SK-N-SH (cell line): ENCODE measurements at regions not wholly inside any gene's neighbourhood (a gene's known extent, or its start where the extent isn't known, plus 50 kb on each side); places are given as distances from the start of the nearest gene placed in this dataset.

Source experiments
- CTCF ChIA-PET: fragments of 300-600, 350-600 bp; formaldehyde crosslinking; extraction: SDS; loops from one replicate; lab custom pipeline; 2021; lab: Yijun Ruan, JAX
- POLR2A ChIA-PET: fragments of 350-600 bp; sonication (Branson Sonifier 250); formaldehyde crosslinking; extraction: SDS; loops from one replicate; lab custom pipeline; 2020; ENCODE audit warnings: antibody characterized with exemption, inconsistent platforms; lab: Yijun Ruan, JAX
- DNase-seq: peaks from one replicate; pipeline ENCODE4 v3.0.0; 2012
- H2AFZ ChIP-seq: fragments of 200-600 bp; sonication (generic); 2 replicates; pipeline ENCODE4 v1.8.1; 2016; ENCODE audit warnings: antibody characterized with exemption, mild to moderate bottlenecking, low read depth
- H3F3A ChIP-seq: fragments of 200-600 bp; sonication (generic); replicated peaks from 2 replicates; pipeline ENCODE3; 2016; ENCODE audit warnings: antibody characterized with exemption, mild to moderate bottlenecking; ENCODE audit not compliant: insufficient read depth
- H3K27ac ChIP-seq, 2 experiments: fragments of 200-500 bp in 1 of 2; fragments of 200-600 bp in 1 of 2; sonication (Bioruptor generic) in 1 of 2; sonication (generic), shearing (Covaris generic) in 1 of 2; 2 replicates each; pipeline versions ENCODE4 v1.5.1 to v1.6.1; 2014 to 2016; ENCODE audit warnings: low read depth in 2 of 2, inconsistent platforms in 1 of 2, low read length in 1 of 2, mild to moderate bottlenecking in 1 of 2, mixed read lengths in 1 of 2
- H3K27me3 ChIP-seq: fragments of 200-600 bp; sonication (generic), shearing (Covaris generic); 2 replicates; pipeline ENCODE4 v1.6.1; 2016; ENCODE audit warnings: mixed run types; ENCODE audit not compliant: insufficient read depth
- H3K36me3 ChIP-seq, 2 experiments: fragments of 200-500 bp in 1 of 2; fragments of 200-600 bp in 1 of 2; sonication (Bioruptor generic) in 1 of 2; sonication (generic) in 1 of 2; replicated peaks in 1 of 2; 2 replicates each; pipeline versions ENCODE3 to v1.5.1; 2014 to 2016; ENCODE audit warnings: low read length in 1 of 2, mild to moderate bottlenecking in 1 of 2; ENCODE audit not compliant: insufficient read depth in 2 of 2, control insufficient read depth in 1 of 2
- H3K4me1 ChIP-seq, 2 experiments: fragments of 200-500 bp in 1 of 2; fragments of 200-600 bp in 1 of 2; sonication (Bioruptor generic) in 1 of 2; sonication (generic), shearing (Covaris generic) in 1 of 2; 2 replicates each; pipeline versions ENCODE4 v1.5.1 to v1.6.1; 2014 to 2016; ENCODE audit warnings: low read depth in 1 of 2, low read length in 1 of 2, mixed run types in 1 of 2; ENCODE audit not compliant: insufficient read depth in 2 of 2, control insufficient read depth in 1 of 2
- H3K4me2 ChIP-seq: fragments of 200-600 bp; sonication (generic), shearing (Covaris generic); 2 replicates; pipeline ENCODE4 v1.6.1; 2017; ENCODE audit warnings: mixed run types
- H3K4me3 ChIP-seq, 2 experiments: fragments of 200-500 bp in 1 of 2; fragments of 200-600 bp in 1 of 2; sonication (Bioruptor generic) in 1 of 2; sonication (generic), shearing (Covaris generic) in 1 of 2; 2 replicates each; pipeline versions ENCODE4 v1.5.1 to v1.8.1; 2014 to 2016; ENCODE audit warnings: low read depth in 2 of 2, inconsistent platforms in 1 of 2, low read length in 1 of 2, mild to moderate bottlenecking in 1 of 2, mixed read lengths in 1 of 2, moderate library complexity in 1 of 2
- H3K79me2 ChIP-seq: fragments of 200-600 bp; sonication (generic); 2 replicates; pipeline ENCODE4 v1.8.1; 2017; ENCODE audit warnings: mild to moderate bottlenecking; ENCODE audit not compliant: insufficient read depth
- H3K9ac ChIP-seq: fragments of 200-600 bp; sonication (generic); 2 replicates; pipeline ENCODE4 v1.6.1; 2017; ENCODE audit warnings: mixed run types
- H3K9me2 ChIP-seq: fragments of 200-600 bp; sonication (generic); 2 replicates; pipeline ENCODE4 v1.6.1; 2017; ENCODE audit warnings: mixed run types
- H3K9me3 ChIP-seq: fragments of 200-600 bp; sonication (generic); 2 replicates; pipeline ENCODE4 v1.6.1; 2017; ENCODE audit warnings: mixed run types, mild to moderate bottlenecking, moderate library complexity
- H4K20me1 ChIP-seq: fragments of 200-600 bp; sonication (generic); 2 replicates; pipeline ENCODE4 v1.6.1; 2017; ENCODE audit warnings: mild to moderate bottlenecking, mixed run types; ENCODE audit not compliant: insufficient read depth
- ELF1 ChIP-seq: IDR thresholded peaks from 2 replicates; pipeline ENCODE4 v1.4.0; 2012
- EZH2phosphoT487 ChIP-seq: fragments of 200-600 bp; sonication (generic); IDR thresholded peaks from 2 replicates; pipeline ENCODE4 v1.6.1; 2017; ENCODE audit warnings: low read depth, mixed run types, mild to moderate bottlenecking, antibody characterized with exemption, moderate library complexity, borderline replicate concordance
- FOXJ3 ChIP-seq: sonication (generic); formaldehyde crosslinking; IDR thresholded peaks from 2 replicates; pipeline ENCODE4 v1.5.1; 2020; ENCODE audit warnings: mild to moderate bottlenecking, missing genetic modification reagents
- GABPA ChIP-seq: IDR thresholded peaks from 2 replicates; pipeline ENCODE4 v1.4.0; 2012; ENCODE audit warnings: low read depth, mild to moderate bottlenecking
- JUND ChIP-seq: IDR thresholded peaks from 2 replicates; pipeline ENCODE4 v1.4.0; 2012
- MEF2A ChIP-seq: IDR thresholded peaks from 2 replicates; pipeline ENCODE4 v1.4.0; 2012; ENCODE audit warnings: low read depth, borderline replicate concordance
- NFIC ChIP-seq: IDR thresholded peaks from 2 replicates; pipeline ENCODE4 v1.4.0; 2012; ENCODE audit warnings: borderline replicate concordance
- NRF1 ChIP-seq: IDR thresholded peaks from 2 replicates; pipeline ENCODE4 v1.6.1; 2012; ENCODE audit warnings: low read depth, mild to moderate bottlenecking, low read length
- RXRA ChIP-seq: IDR thresholded peaks from 2 replicates; pipeline ENCODE4 v1.4.0; 2012; ENCODE audit warnings: low read depth, mild to moderate bottlenecking, borderline replicate concordance
- SMC3 ChIP-seq: IDR thresholded peaks from 2 replicates; pipeline ENCODE4 v1.6.1; 2012; ENCODE audit warnings: low read depth, low read length, improper control_type of control experiment
- TAF1 ChIP-seq: IDR thresholded peaks from 2 replicates; pipeline ENCODE4 v1.6.1; 2012; ENCODE audit warnings: low read depth, mild to moderate bottlenecking, low read length, moderate library complexity, borderline replicate concordance
- TEAD4 ChIP-seq: IDR thresholded peaks from 2 replicates; pipeline ENCODE4 v1.4.0; 2012; ENCODE audit warnings: mild to moderate bottlenecking, borderline replicate concordance; ENCODE audit not compliant: insufficient read depth
- YY1 ChIP-seq: IDR thresholded peaks from 2 replicates; pipeline ENCODE4 v1.4.0; 2012; ENCODE audit warnings: low read depth, mild to moderate bottlenecking
- WGBS: methylation state at CpG from one replicate; pipeline ENCODE4 v1.1.6; 2017; ENCODE audit warnings: low lambda C conversion rate; 5-methylcytosine and 5-hydroxymethylcytosine counted together
- TF ChIP-seq, protein P1 (sequence below): fragments of 150-350 bp; IDR thresholded peaks from 2 replicates; pipeline ENCODE4 v1.6.1; 2016; ENCODE audit warnings: mild to moderate bottlenecking, low read depth, low read length
- TF ChIP-seq, protein P2 (sequence below): fragments of 200-600 bp; sonication (generic); IDR thresholded peaks from 2 replicates; pipeline ENCODE4 v1.6.1; 2017; ENCODE audit warnings: antibody characterized with exemption, mild to moderate bottlenecking, moderate library complexity
- TF ChIP-seq, protein P3 (sequence below): fragments of 150-350 bp; IDR thresholded peaks from 2 replicates; pipeline ENCODE4 v1.6.1; 2017; ENCODE audit warnings: antibody characterized with exemption, low read length, low read depth, borderline replicate concordance
- TF ChIP-seq, protein P4 (sequence below): IDR thresholded peaks from 2 replicates; pipeline ENCODE4 v1.4.0; 2012; ENCODE audit warnings: low read depth, borderline replicate concordance
- TF ChIP-seq, protein P5 (sequence below): IDR thresholded peaks from 2 replicates; pipeline ENCODE4 v1.4.0; 2012; ENCODE audit warnings: low read depth
- TF ChIP-seq, protein P6 (sequence below): IDR thresholded peaks from 2 replicates; pipeline ENCODE4 v1.4.0; 2012; ENCODE audit warnings: low read depth, borderline replicate concordance

DNA sequence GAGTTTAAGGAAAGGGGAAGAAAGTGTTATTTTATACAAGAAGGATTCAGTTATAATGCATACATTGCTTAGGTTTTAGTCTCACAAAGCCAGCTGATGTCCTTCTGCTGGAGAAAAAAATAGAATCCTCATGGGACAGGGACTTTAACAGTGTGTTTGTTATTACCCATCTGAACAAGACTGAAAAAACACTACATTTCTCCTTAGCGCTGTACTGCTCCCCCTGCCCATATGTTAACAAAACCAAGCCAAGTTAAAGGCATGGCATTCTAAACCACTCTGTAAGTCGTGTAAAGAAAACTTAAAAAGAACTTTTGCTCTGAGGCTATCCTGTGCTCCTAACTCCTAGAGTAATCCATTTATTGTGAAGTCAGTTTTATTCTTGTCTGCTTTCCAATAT, 102.6 kb upstream of the NYAP2 start:
- CTCF ChIA-PET, result interaction anchor here (0.6 to 1.9 kb wide), 2 partner anchors 14 to 461 kb away, joined by 3 to 6 read pairs; no protein-coding TSS in a partner anchor
- Histone ChIP-seq H3K36me3 (no peaks in the 10 kb centered on the region), H3K4me1 (no peaks in the 10 kb centered on the region)

DNA sequence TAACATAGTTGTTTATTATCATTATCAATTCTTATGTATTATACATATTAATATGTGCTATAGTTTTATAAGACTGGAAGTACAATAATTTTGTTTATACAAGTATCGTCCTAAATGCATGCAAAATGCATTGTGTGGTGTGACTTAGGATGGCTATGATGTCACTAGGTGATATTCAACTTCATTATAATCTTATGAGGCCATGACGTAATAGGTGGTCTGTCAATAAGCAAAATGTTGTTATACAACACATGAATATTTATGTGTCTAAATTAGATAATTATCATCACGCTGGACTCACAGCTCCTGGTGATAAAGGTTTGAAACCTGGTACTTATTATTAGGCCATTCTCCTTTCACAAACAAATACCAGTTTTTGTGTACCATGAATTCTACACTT, 104.4 kb upstream of the NYAP2 start:
- CTCF ChIA-PET, result no interaction called here
- H3F3A ChIP-seq, result no peaks in the 10 kb centered on the region
- no peaks in the 10 kb centered on the region for H4K20me1 ChIP-seq
- H3K9me3 ChIP-seq, result no peaks in the 10 kb centered on the region
- no peaks in the 10 kb centered on the region for H3K36me3 ChIP-seq
- no peaks in the 10 kb centered on the region for H3K79me2 ChIP-seq
- no peak overlapping the region for H3K9ac ChIP-seq
- H3K4me2 ChIP-seq, result no peak overlapping the region
- WGBS, result 46% methylated on average over 3 of the region's 3 CpGs
- POLR2A ChIA-PET, result no interaction called here
- no peak overlapping the region for H3K4me3 ChIP-seq
- H3K27ac ChIP-seq, result no peak overlapping the region
- no peaks in the 10 kb centered on the region for H3K9me2 ChIP-seq
- H3K27me3 ChIP-seq, result no peaks in the 10 kb centered on the region
- no peak for TF ChIP-seq TEAD4
- TF ChIP-seq SMC3, result no peak
- TF ChIP-seq, protein P1, sequence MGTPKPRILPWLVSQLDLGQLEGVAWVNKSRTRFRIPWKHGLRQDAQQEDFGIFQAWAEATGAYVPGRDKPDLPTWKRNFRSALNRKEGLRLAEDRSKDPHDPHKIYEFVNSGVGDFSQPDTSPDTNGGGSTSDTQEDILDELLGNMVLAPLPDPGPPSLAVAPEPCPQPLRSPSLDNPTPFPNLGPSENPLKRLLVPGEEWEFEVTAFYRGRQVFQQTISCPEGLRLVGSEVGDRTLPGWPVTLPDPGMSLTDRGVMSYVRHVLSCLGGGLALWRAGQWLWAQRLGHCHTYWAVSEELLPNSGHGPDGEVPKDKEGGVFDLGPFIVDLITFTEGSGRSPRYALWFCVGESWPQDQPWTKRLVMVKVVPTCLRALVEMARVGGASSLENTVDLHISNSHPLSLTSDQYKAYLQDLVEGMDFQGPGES, result no peak
- TF ChIP-seq, protein P2, sequence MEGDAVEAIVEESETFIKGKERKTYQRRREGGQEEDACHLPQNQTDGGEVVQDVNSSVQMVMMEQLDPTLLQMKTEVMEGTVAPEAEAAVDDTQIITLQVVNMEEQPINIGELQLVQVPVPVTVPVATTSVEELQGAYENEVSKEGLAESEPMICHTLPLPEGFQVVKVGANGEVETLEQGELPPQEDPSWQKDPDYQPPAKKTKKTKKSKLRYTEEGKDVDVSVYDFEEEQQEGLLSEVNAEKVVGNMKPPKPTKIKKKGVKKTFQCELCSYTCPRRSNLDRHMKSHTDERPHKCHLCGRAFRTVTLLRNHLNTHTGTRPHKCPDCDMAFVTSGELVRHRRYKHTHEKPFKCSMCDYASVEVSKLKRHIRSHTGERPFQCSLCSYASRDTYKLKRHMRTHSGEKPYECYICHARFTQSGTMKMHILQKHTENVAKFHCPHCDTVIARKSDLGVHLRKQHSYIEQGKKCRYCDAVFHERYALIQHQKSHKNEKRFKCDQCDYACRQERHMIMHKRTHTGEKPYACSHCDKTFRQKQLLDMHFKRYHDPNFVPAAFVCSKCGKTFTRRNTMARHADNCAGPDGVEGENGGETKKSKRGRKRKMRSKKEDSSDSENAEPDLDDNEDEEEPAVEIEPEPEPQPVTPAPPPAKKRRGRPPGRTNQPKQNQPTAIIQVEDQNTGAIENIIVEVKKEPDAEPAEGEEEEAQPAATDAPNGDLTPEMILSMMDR, result no peak
- TF ChIP-seq, protein P3, sequence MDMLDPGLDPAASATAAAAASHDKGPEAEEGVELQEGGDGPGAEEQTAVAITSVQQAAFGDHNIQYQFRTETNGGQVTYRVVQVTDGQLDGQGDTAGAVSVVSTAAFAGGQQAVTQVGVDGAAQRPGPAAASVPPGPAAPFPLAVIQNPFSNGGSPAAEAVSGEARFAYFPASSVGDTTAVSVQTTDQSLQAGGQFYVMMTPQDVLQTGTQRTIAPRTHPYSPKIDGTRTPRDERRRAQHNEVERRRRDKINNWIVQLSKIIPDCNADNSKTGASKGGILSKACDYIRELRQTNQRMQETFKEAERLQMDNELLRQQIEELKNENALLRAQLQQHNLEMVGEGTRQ, result no peak
- TF ChIP-seq NRF1, result no peak
- TF ChIP-seq JUND, result no peak
- TF ChIP-seq YY1, result no peak
- no peaks in the 10 kb centered on the region for H3K4me1 ChIP-seq
- no peak for DNase-seq
- H2AFZ ChIP-seq, result no peak overlapping the region

More for the DNA sequence above, 102.6 kb upstream of the NYAP2 start:
- 46% methylated on average over 2 of the region's 2 CpGs for WGBS
- no peak overlapping the region for H3K4me3 ChIP-seq
- H3K79me2 ChIP-seq, result no peaks in the 10 kb centered on the region
- H3K9me2 ChIP-seq, result no peaks in the 10 kb centered on the region
- H3K27ac ChIP-seq, result no peak overlapping the region
- no peak overlapping the region for H2AFZ ChIP-seq
- no peaks in the 10 kb centered on the region for H3K9me3 ChIP-seq
- TF ChIP-seq GABPA (no peak), RXRA (no peak), JUND (no peak), MEF2A (no peak), FOXJ3 (CRISPR knock-in tag) (no peak), ELF1 (no peak), NFIC (no peak), TAF1 (no peak), TEAD4 (no peak), EZH2phosphoT487 (no peak)
- TF ChIP-seq, protein P4, sequence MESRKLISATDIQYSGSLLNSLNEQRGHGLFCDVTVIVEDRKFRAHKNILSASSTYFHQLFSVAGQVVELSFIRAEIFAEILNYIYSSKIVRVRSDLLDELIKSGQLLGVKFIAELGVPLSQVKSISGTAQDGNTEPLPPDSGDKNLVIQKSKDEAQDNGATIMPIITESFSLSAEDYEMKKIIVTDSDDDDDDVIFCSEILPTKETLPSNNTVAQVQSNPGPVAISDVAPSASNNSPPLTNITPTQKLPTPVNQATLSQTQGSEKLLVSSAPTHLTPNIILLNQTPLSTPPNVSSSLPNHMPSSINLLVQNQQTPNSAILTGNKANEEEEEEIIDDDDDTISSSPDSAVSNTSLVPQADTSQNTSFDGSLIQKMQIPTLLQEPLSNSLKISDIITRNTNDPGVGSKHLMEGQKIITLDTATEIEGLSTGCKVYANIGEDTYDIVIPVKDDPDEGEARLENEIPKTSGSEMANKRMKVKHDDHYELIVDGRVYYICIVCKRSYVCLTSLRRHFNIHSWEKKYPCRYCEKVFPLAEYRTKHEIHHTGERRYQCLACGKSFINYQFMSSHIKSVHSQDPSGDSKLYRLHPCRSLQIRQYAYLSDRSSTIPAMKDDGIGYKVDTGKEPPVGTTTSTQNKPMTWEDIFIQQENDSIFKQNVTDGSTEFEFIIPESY, result no peak
- TF ChIP-seq, protein P5, sequence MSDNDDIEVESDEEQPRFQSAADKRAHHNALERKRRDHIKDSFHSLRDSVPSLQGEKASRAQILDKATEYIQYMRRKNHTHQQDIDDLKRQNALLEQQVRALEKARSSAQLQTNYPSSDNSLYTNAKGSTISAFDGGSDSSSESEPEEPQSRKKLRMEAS, result no peak
- TF ChIP-seq, protein P2, result no peak
- TF ChIP-seq, protein P6, sequence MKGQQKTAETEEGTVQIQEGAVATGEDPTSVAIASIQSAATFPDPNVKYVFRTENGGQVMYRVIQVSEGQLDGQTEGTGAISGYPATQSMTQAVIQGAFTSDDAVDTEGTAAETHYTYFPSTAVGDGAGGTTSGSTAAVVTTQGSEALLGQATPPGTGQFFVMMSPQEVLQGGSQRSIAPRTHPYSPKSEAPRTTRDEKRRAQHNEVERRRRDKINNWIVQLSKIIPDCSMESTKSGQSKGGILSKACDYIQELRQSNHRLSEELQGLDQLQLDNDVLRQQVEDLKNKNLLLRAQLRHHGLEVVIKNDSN, result no peak
- H3K4me2 ChIP-seq, result no peak overlapping the region
- no peak overlapping the region for H3K9ac ChIP-seq
- H3K27me3 ChIP-seq, result no peaks in the 10 kb centered on the region
- no peaks in the 10 kb centered on the region for H3F3A ChIP-seq
- DNase-seq, result no peak
- H4K20me1 ChIP-seq, result no peaks in the 10 kb centered on the region
- POLR2A ChIA-PET, result no interaction called here
